ENCODE measurements at regions not wholly inside any gene's neighbourhood (a gene's known extent, or its start where the extent isn't known, plus 50 kb on each side); places are given as distances from the start of the nearest gene placed in this dataset.
"Not testable (repeated sequence)": the region's sequence is repeated elsewhere in the genome, so short reads cannot be mapped to it uniquely, and the experiment has no call there.

DNA sequence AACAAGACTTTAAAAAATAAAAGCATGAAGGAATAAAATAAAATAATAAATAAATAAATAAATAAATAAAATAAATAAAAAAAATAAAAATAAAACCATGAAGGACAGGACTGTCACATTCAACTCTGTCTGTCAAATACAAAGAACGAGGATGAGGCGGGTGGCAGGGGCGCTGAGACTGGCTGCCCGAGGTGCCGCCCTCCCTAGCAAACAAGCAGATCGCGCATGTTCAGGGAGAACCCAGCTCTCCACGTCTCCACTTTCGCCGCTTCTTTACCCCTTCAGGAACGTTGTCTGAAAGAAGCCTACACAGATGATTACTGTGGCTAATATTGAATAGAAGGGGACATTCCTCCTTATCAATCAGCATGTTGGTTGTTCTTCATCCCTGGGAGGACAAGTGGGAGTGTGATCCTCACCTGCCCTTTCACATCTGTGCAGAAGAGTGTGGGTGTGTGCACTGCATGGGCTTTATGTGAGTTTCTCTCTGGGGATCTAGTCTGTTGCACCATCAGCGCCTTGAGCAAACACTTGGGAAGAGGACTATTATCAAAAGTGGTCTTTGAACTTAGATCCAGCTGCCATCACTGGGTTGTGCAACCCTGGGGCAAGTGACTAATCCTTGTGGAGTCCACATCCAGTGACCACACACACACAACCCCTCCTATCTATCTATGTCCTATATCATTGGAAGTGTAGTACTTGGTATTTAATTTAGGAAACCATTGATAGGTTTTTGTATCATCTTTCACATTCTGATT is 399.2 kb downstream of the IRX2 start:
- H3K9me3 Mint-ChIP-seq, result peaks cover 6% of the 10 kb centered on the region
- H3K4me1 Mint-ChIP-seq, result no peaks in the 10 kb centered on the region
- no peaks in the 10 kb centered on the region for H3K36me3 Mint-ChIP-seq
- no peak overlapping the region for H3K4me3 Mint-ChIP-seq
- H3K27ac Mint-ChIP-seq, result no peak overlapping the region
- H3K27me3 Mint-ChIP-seq, result peaks cover 1% of the 10 kb centered on the region
- DNase-seq (ENCODE audit: low spot score in 2 of 2) (no peak), ATAC-seq (ENCODE audit: low read depth) (no peak)

DNA sequence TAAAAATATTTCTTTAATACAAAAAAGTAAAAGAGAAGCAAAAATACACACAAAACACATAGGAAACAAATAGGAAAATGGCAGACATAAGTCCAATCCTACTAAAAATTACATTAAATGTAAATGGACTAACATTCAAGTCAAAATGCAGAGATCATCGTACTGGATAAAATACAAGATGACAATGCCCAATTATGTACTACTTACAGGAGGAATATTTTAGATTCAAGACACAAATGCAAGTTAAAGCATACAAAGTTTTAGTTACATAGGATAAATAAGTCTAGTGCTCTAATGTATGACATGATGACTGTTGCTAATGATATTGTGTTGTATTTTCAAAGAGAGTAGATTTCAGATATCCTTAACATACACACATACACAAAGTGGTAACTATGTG is 401.7 kb downstream of the IRX2 start:
- not testable (repeated sequence) for H3K4me1 Mint-ChIP-seq; H3K36me3 Mint-ChIP-seq; DNase-seq (ENCODE audit: low spot score in 2 of 2); H3K27me3 Mint-ChIP-seq; ATAC-seq (ENCODE audit: low read depth); H3K27ac Mint-ChIP-seq; H3K4me3 Mint-ChIP-seq; H3K9me3 Mint-ChIP-seq

- Mint-ChIP-seq H3K27me3 (no peaks in the 10 kb centered on the region), H3K27ac (no peak overlapping the region), H3K36me3 (no peaks in the 10 kb centered on the region), H3K4me3 (no peak overlapping the region), H3K9me3 (no peaks in the 10 kb centered on the region), H3K4me1 (no peaks in the 10 kb centered on the region)
- no peak for ATAC-seq (ENCODE audit: low read depth)
- DNase-seq (ENCODE audit: low spot score in 2 of 2), result no peak
These were observed 412.8 kb downstream of the IRX2 start for GRCh38 chr5:2338686-2339085.

DNA sequence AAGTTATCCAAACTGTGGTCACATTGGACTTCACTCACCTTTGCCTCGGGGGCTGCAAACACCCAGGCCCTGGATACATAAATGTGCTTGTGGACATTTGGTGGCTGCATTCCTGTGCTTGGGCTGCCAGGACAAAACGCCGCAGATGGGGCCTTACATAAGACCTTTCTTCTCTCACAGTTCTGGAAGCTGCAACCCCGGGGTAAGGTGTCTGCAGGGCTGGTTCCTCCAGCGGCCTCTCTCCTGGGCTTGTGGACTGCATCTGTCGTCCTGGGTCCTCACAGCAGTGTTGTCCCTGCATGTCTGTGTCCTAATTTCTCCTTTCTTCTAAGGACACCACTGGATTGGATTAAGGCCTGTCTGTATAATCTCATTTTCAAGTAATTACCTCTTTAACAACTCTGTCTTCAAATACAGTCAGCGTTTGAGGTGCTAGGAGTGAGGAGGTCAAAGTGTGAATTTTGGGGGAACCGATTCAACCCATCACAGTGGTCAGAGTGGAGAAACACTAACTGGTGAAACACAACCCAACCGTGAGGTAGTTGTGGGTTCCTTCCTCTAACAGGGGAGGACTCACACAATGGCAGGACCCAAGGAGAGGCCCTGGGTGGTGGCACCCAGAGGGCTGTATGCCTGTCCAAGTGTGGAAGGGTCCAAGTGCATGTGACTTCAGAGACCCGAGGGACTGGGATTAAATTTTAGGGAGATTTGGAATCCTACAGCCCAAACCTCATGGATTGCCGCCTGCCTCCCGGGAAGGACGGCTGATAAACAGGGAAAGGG is 415.6 kb downstream of the IRX2 start:
- H3K27me3 Mint-ChIP-seq, result no peaks in the 10 kb centered on the region
- no peak overlapping the region for H3K27ac Mint-ChIP-seq
- H3K4me1 Mint-ChIP-seq, result no peaks in the 10 kb centered on the region
- ATAC-seq (ENCODE audit: low read depth) (no peak), DNase-seq (ENCODE audit: low spot score in 2 of 2) (no peak)
- no peak overlapping the region for H3K4me3 Mint-ChIP-seq
- H3K36me3 Mint-ChIP-seq, result no peaks in the 10 kb centered on the region
- H3K9me3 Mint-ChIP-seq, result peaks cover 2% of the 10 kb centered on the region

GRCh38 chr5:2335125-2335732 is 416.2 kb downstream of the IRX2 start:
- ATAC-seq (ENCODE audit: low read depth) (no peak), DNase-seq (ENCODE audit: low spot score in 2 of 2) (no peak)
- no peak overlapping the region for H3K4me3 Mint-ChIP-seq
- H3K27me3 Mint-ChIP-seq, result no peaks in the 10 kb centered on the region
- H3K36me3 Mint-ChIP-seq, result no peaks in the 10 kb centered on the region
- peaks cover 2% of the 10 kb centered on the region for H3K9me3 Mint-ChIP-seq
- H3K27ac Mint-ChIP-seq, result no peak overlapping the region
- H3K4me1 Mint-ChIP-seq, result no peaks in the 10 kb centered on the region

DNA sequence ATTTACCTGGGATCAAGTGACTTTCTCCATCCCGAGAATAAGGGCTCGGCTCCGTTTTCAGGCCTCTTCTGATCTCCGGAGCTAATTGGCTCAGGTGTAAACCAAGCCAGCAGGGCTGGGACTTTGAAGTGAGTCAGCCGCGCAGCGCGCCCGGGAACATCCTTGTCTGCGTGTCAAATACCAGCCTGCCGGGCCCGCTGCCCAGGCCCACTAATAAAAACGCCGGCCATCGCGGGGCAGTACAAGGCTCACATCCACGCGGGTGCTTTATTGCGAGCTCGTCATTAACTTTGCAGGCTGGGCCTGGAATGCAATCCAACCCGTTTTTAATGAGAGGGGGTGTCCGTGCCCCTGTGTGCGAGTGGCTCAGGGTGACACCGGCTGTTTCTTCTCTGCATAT is 416.8 kb downstream of the IRX2 start:
- Mint-ChIP-seq H3K27me3 (no peaks in the 10 kb centered on the region), H3K4me3 (no peak overlapping the region), H3K4me1 (no peaks in the 10 kb centered on the region), H3K9me3 (peaks cover 2% of the 10 kb centered on the region), H3K27ac (no peak overlapping the region), H3K36me3 (no peaks in the 10 kb centered on the region)
- DNase-seq (ENCODE audit: low spot score in 2 of 2), result no peak
- no peak for ATAC-seq (ENCODE audit: low read depth)

DNA sequence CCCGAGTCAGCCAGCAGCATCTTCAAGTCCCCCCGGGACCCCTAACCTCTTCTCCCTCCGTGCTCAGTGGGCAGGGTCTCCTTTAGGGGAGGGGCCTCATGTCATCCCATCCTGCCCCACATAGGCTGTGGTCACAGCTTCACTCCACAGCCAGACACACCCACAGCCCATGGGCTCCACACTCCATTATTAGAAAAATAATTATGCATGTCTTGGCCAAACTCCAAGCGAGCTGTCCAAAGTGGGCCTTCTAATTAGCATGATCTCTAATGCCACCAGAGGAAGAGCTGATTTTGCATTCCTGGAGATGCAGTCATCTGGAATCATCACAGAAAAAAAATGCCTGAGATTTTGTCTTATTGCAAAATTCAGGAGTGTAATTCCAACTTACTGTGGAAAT is 418.2 kb downstream of the IRX2 start:
- no peaks in the 10 kb centered on the region for H3K4me1 Mint-ChIP-seq
- ATAC-seq (ENCODE audit: low read depth) (no peak), DNase-seq (ENCODE audit: low spot score in 2 of 2) (no peak)
- no peaks in the 10 kb centered on the region for H3K27me3 Mint-ChIP-seq
- H3K36me3 Mint-ChIP-seq, result no peaks in the 10 kb centered on the region
- no peak overlapping the region for H3K4me3 Mint-ChIP-seq
- no peak overlapping the region for H3K27ac Mint-ChIP-seq
- peaks cover 2% of the 10 kb centered on the region for H3K9me3 Mint-ChIP-seq

DNA sequence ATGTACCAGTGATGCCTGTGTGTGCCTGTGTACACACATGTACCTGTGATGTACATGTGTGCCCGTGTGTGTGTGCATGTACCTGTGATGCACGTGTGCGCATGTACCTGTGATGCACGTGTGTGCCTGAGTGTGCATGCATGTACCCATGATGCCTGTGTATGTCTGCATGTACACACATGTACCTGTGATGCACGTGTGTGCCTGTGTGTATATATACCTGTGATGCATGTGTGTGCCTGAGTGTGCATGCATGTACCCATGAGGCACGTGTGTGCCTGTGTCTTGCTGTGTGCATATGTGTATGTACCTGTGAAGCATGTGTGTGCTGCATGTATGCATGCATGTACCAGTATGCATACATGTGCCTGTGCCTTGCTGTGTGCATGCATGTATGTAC is 419.0 kb downstream of the IRX2 start:
- H3K36me3 Mint-ChIP-seq, result no peaks in the 10 kb centered on the region
- DNase-seq (ENCODE audit: low spot score in 2 of 2) (no peak), ATAC-seq (ENCODE audit: low read depth) (no peak)
- no peaks in the 10 kb centered on the region for H3K27me3 Mint-ChIP-seq
- no peak overlapping the region for H3K4me3 Mint-ChIP-seq
- H3K9me3 Mint-ChIP-seq, result peaks cover 2% of the 10 kb centered on the region
- no peak overlapping the region for H3K27ac Mint-ChIP-seq
- no peaks in the 10 kb centered on the region for H3K4me1 Mint-ChIP-seq

GRCh38 chr5:2330325-2331130 is 420.9 kb downstream of the IRX2 start:
- Mint-ChIP-seq H3K4me1 (no peaks in the 10 kb centered on the region), H3K27ac (no peak overlapping the region), H3K27me3 (no peaks in the 10 kb centered on the region), H3K4me3 (no peak overlapping the region), H3K9me3 (peaks cover 2% of the 10 kb centered on the region), H3K36me3 (no peaks in the 10 kb centered on the region)
- ATAC-seq (ENCODE audit: low read depth), result no peak
- no peak for DNase-seq (ENCODE audit: low spot score in 2 of 2)

- DNase-seq (ENCODE audit: low spot score in 2 of 2) (no peak), ATAC-seq (ENCODE audit: low read depth) (no peak)
- H3K36me3 Mint-ChIP-seq, result no peaks in the 10 kb centered on the region
- no peaks in the 10 kb centered on the region for H3K27me3 Mint-ChIP-seq
- no peak overlapping the region for H3K27ac Mint-ChIP-seq
- no peaks in the 10 kb centered on the region for H3K4me1 Mint-ChIP-seq
- peaks cover 2% of the 10 kb centered on the region for H3K9me3 Mint-ChIP-seq
- no peak overlapping the region for H3K4me3 Mint-ChIP-seq
These were observed 421.7 kb downstream of the IRX2 start for GRCh38 chr5:2329741-2330140.

DNA sequence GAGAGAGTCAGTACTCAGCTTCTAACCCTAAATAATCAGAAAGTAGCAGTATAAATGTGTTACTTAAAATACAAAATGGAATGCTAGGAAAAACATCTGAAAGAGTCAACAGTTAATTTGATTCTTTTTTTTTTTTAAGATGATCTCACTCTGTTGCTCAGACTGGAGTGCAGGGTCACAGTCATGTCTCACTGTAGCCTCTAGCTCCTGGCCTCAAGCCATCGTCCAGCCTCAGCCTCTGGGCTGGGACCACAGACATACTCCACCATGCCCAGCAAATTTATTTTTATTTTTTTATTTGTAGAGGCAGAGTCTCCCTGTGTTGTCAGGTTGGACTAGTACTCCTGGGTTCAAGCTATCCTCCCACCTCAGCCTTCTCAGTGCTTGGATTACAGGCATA is 424.9 kb downstream of the IRX2 start:
- no peaks in the 10 kb centered on the region for H3K9me3 Mint-ChIP-seq
- H3K4me3 Mint-ChIP-seq, result no peak overlapping the region
- no peaks in the 10 kb centered on the region for H3K36me3 Mint-ChIP-seq
- no peaks in the 10 kb centered on the region for H3K27me3 Mint-ChIP-seq
- no peaks in the 10 kb centered on the region for H3K4me1 Mint-ChIP-seq
- no peak overlapping the region for H3K27ac Mint-ChIP-seq
- DNase-seq (ENCODE audit: low spot score in 2 of 2) (no peak), ATAC-seq (ENCODE audit: low read depth) (no peak)

GRCh38 chr5:2324788-2325187 is 426.7 kb downstream of the IRX2 start:
- no peak overlapping the region for H3K4me3 Mint-ChIP-seq
- no peak overlapping the region for H3K27ac Mint-ChIP-seq
- H3K9me3 Mint-ChIP-seq, result no peaks in the 10 kb centered on the region
- no peak for ATAC-seq (ENCODE audit: low read depth)
- DNase-seq (ENCODE audit: low spot score in 2 of 2), result no peak
- no peaks in the 10 kb centered on the region for H3K36me3 Mint-ChIP-seq
- no peaks in the 10 kb centered on the region for H3K4me1 Mint-ChIP-seq
- H3K27me3 Mint-ChIP-seq, result no peaks in the 10 kb centered on the region

GRCh38 chr5:2320611-2321010 is 430.9 kb downstream of the IRX2 start:
- no peaks in the 10 kb centered on the region for H3K27me3 Mint-ChIP-seq
- ATAC-seq (ENCODE audit: low read depth), result no peak
- H3K27ac Mint-ChIP-seq, result no peak overlapping the region
- no peaks in the 10 kb centered on the region for H3K9me3 Mint-ChIP-seq
- H3K4me3 Mint-ChIP-seq, result no peak overlapping the region
- no peak for DNase-seq (ENCODE audit: low spot score in 2 of 2)
- no peaks in the 10 kb centered on the region for H3K36me3 Mint-ChIP-seq
- H3K4me1 Mint-ChIP-seq, result no peaks in the 10 kb centered on the region

- H3K9me3 Mint-ChIP-seq, result peaks cover 5% of the 10 kb centered on the region
- no peaks in the 10 kb centered on the region for H3K4me1 Mint-ChIP-seq
- H3K27me3 Mint-ChIP-seq, result no peaks in the 10 kb centered on the region
- no peak for DNase-seq (ENCODE audit: low spot score in 2 of 2)
- H3K36me3 Mint-ChIP-seq, result no peaks in the 10 kb centered on the region
- no peak overlapping the region for H3K27ac Mint-ChIP-seq
- no peak overlapping the region for H3K4me3 Mint-ChIP-seq
- no peak for ATAC-seq (ENCODE audit: low read depth)
These were observed 433.9 kb downstream of the IRX2 start for GRCh38 chr5:2317540-2317939.

Data from memory B cell (primary cell).